ENCODE measurements at regions not wholly inside any gene's neighbourhood (a gene's known extent, or its start where the extent isn't known, plus 50 kb on each side); places are given as distances from the start of the nearest gene placed in this dataset.

DNA sequence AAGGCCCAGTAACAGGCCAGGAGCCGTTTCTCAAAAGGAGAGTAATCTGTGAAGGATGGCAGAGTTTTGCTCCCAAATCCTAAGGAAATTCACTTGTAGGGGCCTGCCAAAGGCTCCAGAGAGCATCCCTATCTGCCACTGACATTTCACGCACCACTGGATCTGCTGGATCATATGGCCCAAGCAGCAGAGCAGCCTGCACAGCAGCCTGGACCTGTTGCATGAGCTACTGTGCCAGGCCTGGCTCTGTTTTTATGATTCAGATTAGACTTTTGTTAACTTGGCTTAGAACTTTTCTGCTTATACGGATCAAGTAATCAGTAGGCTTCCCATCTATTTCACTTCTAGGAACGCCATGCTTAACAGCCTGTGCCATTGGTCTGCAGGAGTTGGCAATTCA is 70.7 kb downstream of the CHRD start:
- Histone ChIP-seq H4K20me1 (ENCODE audit: control insufficient read depth, insufficient read depth) (no peaks in the 10 kb centered on the region), H3K4me2 (ENCODE audit: control insufficient read depth, insufficient read depth) (no peak overlapping the region), H3K27ac (ENCODE audit: control insufficient read depth, insufficient read depth) (no peak overlapping the region), H3K36me3 (ENCODE audit: control insufficient read depth in 2 of 2, insufficient read depth in 2 of 2, low read length in 1 of 2) (no peaks in the 10 kb centered on the region), H3K27me3 (replicated peaks in 1 of 2; ENCODE audit: control insufficient read depth in 2 of 2, insufficient read depth in 2 of 2, low read length in 1 of 2) (no peaks in the 10 kb centered on the region; a peak in 1 of 4 replicates), H2AFZ (ENCODE audit: control insufficient read depth, low read depth, low read length) (no peak overlapping the region), H3K79me2 (ENCODE audit: control insufficient read depth, insufficient read depth, low read length) (no peaks in the 10 kb centered on the region), H3K4me3 (no peak overlapping the region), H3K4me1 (ENCODE audit: control insufficient read depth, insufficient read depth, low read length) (no peaks in the 10 kb centered on the region), H3K9me3 (replicated peaks; ENCODE audit: control insufficient read depth, insufficient read depth, low read length) (no peaks in the 10 kb centered on the region), H3K9ac (ENCODE audit: control insufficient read depth, insufficient read depth, low read length) (no peak overlapping the region)
- DNase-seq (ENCODE audit: low read depth, low spot score) = no peak
- ChIA-PET RAD21 (ENCODE audit: unreplicated experiment) (no interaction called here), CTCF (no interaction called here), POLR2A (no interaction called here), SMC1A (ENCODE audit: uncharacterized antibody, unreplicated experiment) (no interaction called here)
- no TSS peak for BruUV-seq (replicated peaks)
- no peak for FAIRE-seq
- intact Hi-C loops (cut with micrococcal nuclease; ENCODE audit: unreplicated experiment) = no loop called here
- 45% methylated on average over 4 of the region's 4 CpGs for WGBS (ENCODE audit: insufficient coverage, insufficient replicate concordance, low lambda C conversion rate, missing lambda C conversion rate)
- TF ChIP-seq MEF2B (IDR thresholded peaks at IDR 0.05; ENCODE audit: partially characterized antibody, poor library complexity, severe bottlenecking) (no peak), SMAD5 (IDR thresholded peaks at IDR 0.05; ENCODE audit: low read depth) (no peak), MYB (IDR thresholded peaks at IDR 0.05; ENCODE audit: borderline replicate concordance, low read depth, low read length) (no peak), SIN3A (IDR thresholded peaks at IDR 0.05; ENCODE audit: low read depth, low read length) (no peak), YBX1 (IDR thresholded peaks at IDR 0.05) (no peak), NR2F1 (conservative IDR thresholded peaks at IDR 0.05) (no peak), PAX5 (IDR thresholded peaks at IDR 0.05; ENCODE audit: borderline replicate concordance, low read depth, low read length) (no peak), FOS (IDR thresholded peaks at IDR 0.05; ENCODE audit: borderline replicate concordance, extremely low read depth, insufficient read length) (no peak), RB1 (IDR thresholded peaks at IDR 0.05; ENCODE audit: borderline replicate concordance) (no peak), NFYB (IDR thresholded peaks at IDR 0.05; ENCODE audit: insufficient read depth, low read depth, low read length) (no peak), BACH1 (IDR thresholded peaks at IDR 0.05; ENCODE audit: borderline replicate concordance) (no peak), RAD51 (IDR thresholded peaks at IDR 0.05) (no peak), MTA3 (IDR thresholded peaks at IDR 0.05; ENCODE audit: borderline replicate concordance, low read length) (no peak), ZNF217 (IDR thresholded peaks at IDR 0.05) (no peak)
- TF ChIP-seq, protein P1, sequence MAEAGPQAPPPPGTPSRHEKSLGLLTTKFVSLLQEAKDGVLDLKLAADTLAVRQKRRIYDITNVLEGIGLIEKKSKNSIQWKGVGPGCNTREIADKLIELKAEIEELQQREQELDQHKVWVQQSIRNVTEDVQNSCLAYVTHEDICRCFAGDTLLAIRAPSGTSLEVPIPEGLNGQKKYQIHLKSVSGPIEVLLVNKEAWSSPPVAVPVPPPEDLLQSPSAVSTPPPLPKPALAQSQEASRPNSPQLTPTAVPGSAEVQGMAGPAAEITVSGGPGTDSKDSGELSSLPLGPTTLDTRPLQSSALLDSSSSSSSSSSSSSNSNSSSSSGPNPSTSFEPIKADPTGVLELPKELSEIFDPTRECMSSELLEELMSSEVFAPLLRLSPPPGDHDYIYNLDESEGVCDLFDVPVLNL (IDR thresholded peaks at IDR 0.05; ENCODE audit: low read depth, low read length) = no peak
- TF ChIP-seq, protein P2, sequence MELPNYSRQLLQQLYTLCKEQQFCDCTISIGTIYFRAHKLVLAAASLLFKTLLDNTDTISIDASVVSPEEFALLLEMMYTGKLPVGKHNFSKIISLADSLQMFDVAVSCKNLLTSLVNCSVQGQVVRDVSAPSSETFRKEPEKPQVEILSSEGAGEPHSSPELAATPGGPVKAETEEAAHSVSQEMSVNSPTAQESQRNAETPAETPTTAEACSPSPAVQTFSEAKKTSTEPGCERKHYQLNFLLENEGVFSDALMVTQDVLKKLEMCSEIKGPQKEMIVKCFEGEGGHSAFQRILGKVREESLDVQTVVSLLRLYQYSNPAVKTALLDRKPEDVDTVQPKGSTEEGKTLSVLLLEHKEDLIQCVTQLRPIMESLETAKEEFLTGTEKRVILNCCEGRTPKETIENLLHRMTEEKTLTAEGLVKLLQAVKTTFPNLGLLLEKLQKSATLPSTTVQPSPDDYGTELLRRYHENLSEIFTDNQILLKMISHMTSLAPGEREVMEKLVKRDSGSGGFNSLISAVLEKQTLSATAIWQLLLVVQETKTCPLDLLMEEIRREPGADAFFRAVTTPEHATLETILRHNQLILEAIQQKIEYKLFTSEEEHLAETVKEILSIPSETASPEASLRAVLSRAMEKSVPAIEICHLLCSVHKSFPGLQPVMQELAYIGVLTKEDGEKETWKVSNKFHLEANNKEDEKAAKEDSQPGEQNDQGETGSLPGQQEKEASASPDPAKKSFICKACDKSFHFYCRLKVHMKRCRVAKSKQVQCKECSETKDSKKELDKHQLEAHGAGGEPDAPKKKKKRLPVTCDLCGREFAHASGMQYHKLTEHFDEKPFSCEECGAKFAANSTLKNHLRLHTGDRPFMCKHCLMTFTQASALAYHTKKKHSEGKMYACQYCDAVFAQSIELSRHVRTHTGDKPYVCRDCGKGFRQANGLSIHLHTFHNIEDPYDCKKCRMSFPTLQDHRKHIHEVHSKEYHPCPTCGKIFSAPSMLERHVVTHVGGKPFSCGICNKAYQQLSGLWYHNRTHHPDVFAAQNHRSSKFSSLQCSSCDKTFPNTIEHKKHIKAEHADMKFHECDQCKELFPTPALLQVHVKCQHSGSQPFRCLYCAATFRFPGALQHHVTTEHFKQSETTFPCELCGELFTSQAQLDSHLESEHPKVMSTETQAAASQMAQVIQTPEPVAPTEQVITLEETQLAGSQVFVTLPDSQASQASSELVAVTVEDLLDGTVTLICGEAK (IDR thresholded peaks at IDR 0.05; ENCODE audit: borderline replicate concordance) = no peak
- TF ChIP-seq, protein P3, sequence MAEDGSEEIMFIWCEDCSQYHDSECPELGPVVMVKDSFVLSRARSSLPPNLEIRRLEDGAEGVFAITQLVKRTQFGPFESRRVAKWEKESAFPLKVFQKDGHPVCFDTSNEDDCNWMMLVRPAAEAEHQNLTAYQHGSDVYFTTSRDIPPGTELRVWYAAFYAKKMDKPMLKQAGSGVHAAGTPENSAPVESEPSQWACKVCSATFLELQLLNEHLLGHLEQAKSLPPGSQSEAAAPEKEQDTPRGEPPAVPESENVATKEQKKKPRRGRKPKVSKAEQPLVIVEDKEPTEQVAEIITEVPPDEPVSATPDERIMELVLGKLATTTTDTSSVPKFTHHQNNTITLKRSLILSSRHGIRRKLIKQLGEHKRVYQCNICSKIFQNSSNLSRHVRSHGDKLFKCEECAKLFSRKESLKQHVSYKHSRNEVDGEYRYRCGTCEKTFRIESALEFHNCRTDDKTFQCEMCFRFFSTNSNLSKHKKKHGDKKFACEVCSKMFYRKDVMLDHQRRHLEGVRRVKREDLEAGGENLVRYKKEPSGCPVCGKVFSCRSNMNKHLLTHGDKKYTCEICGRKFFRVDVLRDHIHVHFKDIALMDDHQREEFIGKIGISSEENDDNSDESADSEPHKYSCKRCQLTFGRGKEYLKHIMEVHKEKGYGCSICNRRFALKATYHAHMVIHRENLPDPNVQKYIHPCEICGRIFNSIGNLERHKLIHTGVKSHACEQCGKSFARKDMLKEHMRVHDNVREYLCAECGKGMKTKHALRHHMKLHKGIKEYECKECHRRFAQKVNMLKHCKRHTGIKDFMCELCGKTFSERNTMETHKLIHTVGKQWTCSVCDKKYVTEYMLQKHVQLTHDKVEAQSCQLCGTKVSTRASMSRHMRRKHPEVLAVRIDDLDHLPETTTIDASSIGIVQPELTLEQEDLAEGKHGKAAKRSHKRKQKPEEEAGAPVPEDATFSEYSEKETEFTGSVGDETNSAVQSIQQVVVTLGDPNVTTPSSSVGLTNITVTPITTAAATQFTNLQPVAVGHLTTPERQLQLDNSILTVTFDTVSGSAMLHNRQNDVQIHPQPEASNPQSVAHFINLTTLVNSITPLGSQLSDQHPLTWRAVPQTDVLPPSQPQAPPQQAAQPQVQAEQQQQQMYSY (CRISPR knock-in tag; IDR thresholded peaks at IDR 0.05) = no peak
- no peak for ATAC-seq
- in situ Hi-C loops (cut with MboI) = no loop called here
